CD14-positive monocyte (primary cell): ENCODE measurements at regions not wholly inside any gene's neighbourhood (a gene's known extent, or its start where the extent isn't known, plus 50 kb on each side); places are given as distances from the start of the nearest gene placed in this dataset.

Experiments used
- DNase-seq, 3 donors: peaks; one replicate each; pipeline ENCODE4 v3.0.0-alpha.2; 2011 to 2022
- H2AFZ ChIP-seq: 2 replicates; pipeline ENCODE4 v1.6.0; 2012; ENCODE audit warnings: mild to moderate bottlenecking, low read depth, low read length, inconsistent platforms; ENCODE audit not compliant: insufficient read depth, poor library complexity, severe bottlenecking
- H3K27ac ChIP-seq, 2 donors: 1 replicate in 1 of 2; 2 replicates in 1 of 2; pipeline ENCODE4 v1.5.1; 2012 to 2013; ENCODE audit warnings: low read length in 2 of 2, control low read depth in 1 of 2, inconsistent platforms in 1 of 2, low read depth in 1 of 2, mild to moderate bottlenecking in 1 of 2
- H3K27me3 ChIP-seq, 2 donors: one replicate each; pipeline versions ENCODE4 v1.6.0 to v1.6.1; 2011 to 2013; ENCODE audit warnings: low read length in 2 of 2; ENCODE audit not compliant: control insufficient read depth in 2 of 2, insufficient read depth in 2 of 2
- H3K36me3 ChIP-seq, 2 donors: replicated peaks in 1 of 2; 1 replicate in 1 of 2; 2 replicates in 1 of 2; pipeline versions ENCODE4 v1.5.1 to v1.6.1; 2012 to 2013; ENCODE audit warnings: low read length in 2 of 2, control low read depth in 1 of 2, inconsistent platforms in 1 of 2, mild to moderate bottlenecking in 1 of 2; ENCODE audit not compliant: insufficient read depth in 2 of 2, control insufficient read depth in 1 of 2
- H3K4me1 ChIP-seq, 2 donors: 1 replicate in 1 of 2; 2 replicates in 1 of 2; pipeline versions ENCODE4 v1.5.1 to v1.6.1; 2012 to 2013; ENCODE audit warnings: low read length in 2 of 2, control low read depth in 1 of 2, inconsistent platforms in 1 of 2, mild to moderate bottlenecking in 1 of 2, moderate library complexity in 1 of 2; ENCODE audit not compliant: insufficient read depth in 2 of 2, control insufficient read depth in 1 of 2
- H3K4me2 ChIP-seq: replicated peaks from 2 replicates; pipeline ENCODE3; 2012; ENCODE audit warnings: low read length, moderate library complexity, mild to moderate bottlenecking; ENCODE audit not compliant: poor library complexity, severe bottlenecking; ENCODE audit errors: extremely low read depth
- H3K4me3 ChIP-seq, 3 experiments: fragments of 200-600 bp in 1 of 3; sonication (generic) in 1 of 3; replicated peaks in 1 of 3; 1 replicate in 2 of 3; 2 replicates in 1 of 3; pipeline ENCODE4 v1.5.1; 2011 to 2013; ENCODE audit warnings: low read length in 3 of 3, mild to moderate bottlenecking in 3 of 3, control low read depth in 2 of 3, low read depth in 2 of 3, inconsistent platforms in 1 of 3, moderate library complexity in 1 of 3
- H3K79me2 ChIP-seq: 2 replicates; pipeline ENCODE4 v1.6.0; 2012; ENCODE audit warnings: mild to moderate bottlenecking, control low read depth, inconsistent platforms, low read length, moderate library complexity; ENCODE audit not compliant: insufficient read depth
- H3K9ac ChIP-seq: 2 replicates; pipeline ENCODE4 v1.6.0; 2017; ENCODE audit warnings: low read length, mild to moderate bottlenecking; ENCODE audit not compliant: insufficient read depth, poor library complexity, severe bottlenecking
- H3K9me3 ChIP-seq, 2 donors: replicated peaks in 1 of 2; 1 replicate in 1 of 2; 2 replicates in 1 of 2; pipeline versions ENCODE4 v1.5.1 to v1.6.1; 2012 to 2013; ENCODE audit warnings: low read length in 2 of 2, control low read depth in 1 of 2; ENCODE audit not compliant: control insufficient read depth in 1 of 2, insufficient read depth in 1 of 2
- H4K20me1 ChIP-seq: 2 replicates; pipeline ENCODE4 v1.6.0; 2012; ENCODE audit warnings: mild to moderate bottlenecking, low read length, control low read depth, moderate library complexity; ENCODE audit not compliant: insufficient read depth
- H3K27ac Mint-ChIP-seq, 7 donors: one replicate each; pipeline ENCODE4 v1.8.0; 2020; ENCODE audit warnings: mild to moderate bottlenecking in 7 of 7, mixed read lengths in 7 of 7, moderate library complexity in 6 of 7, inconsistent platforms in 2 of 7
- H3K27me3 Mint-ChIP-seq, 3 donors: one replicate each; pipeline ENCODE4 v1.8.0; 2021 to 2022; ENCODE audit warnings: low read depth in 3 of 3, mild to moderate bottlenecking in 3 of 3, mixed read lengths in 3 of 3, moderate library complexity in 3 of 3, inconsistent platforms in 1 of 3
- H3K36me3 Mint-ChIP-seq, 2 donors: one replicate each; pipeline ENCODE4 v1.8.0; 2020; ENCODE audit warnings: mixed read lengths in 2 of 2, inconsistent platforms in 1 of 2, mild to moderate bottlenecking in 1 of 2
- H3K4me1 Mint-ChIP-seq: one replicate; pipeline ENCODE4 v1.8.0; 2020; ENCODE audit warnings: mild to moderate bottlenecking, mixed read lengths
- H3K4me3 Mint-ChIP-seq, 2 donors: one replicate each; pipeline ENCODE4 v1.8.0; 2020; ENCODE audit warnings: mild to moderate bottlenecking in 2 of 2, mixed read lengths in 2 of 2, moderate library complexity in 1 of 2
- H3K9me3 Mint-ChIP-seq, 7 donors: one replicate each; pipeline ENCODE4 v1.8.0; 2020 to 2022; ENCODE audit warnings: mixed read lengths in 7 of 7, mild to moderate bottlenecking in 6 of 7, moderate library complexity in 6 of 7, inconsistent platforms in 2 of 7
- WGBS: methylation state at CpG from one replicate; pipeline ENCODE4 v1.1.5; 2013; ENCODE audit warnings: missing lambda C conversion rate; ENCODE audit not compliant: insufficient coverage; 5-methylcytosine and 5-hydroxymethylcytosine counted together
- intact Hi-C, 2 donors: fragments of 100-400 bp; cut with micrococcal nuclease; formaldehyde crosslinking; loops; one replicate each; pipeline versions ENCODE4 v1.15.0 to v1.15.1; 2023
- TF ChIP-seq, protein P1 (sequence below): fragments of 200-600 bp; IDR thresholded peaks from one replicate; pipeline ENCODE4 v1.8.0; 2022; ENCODE audit warnings: antibody characterized with exemption, mild to moderate bottlenecking

DNA sequence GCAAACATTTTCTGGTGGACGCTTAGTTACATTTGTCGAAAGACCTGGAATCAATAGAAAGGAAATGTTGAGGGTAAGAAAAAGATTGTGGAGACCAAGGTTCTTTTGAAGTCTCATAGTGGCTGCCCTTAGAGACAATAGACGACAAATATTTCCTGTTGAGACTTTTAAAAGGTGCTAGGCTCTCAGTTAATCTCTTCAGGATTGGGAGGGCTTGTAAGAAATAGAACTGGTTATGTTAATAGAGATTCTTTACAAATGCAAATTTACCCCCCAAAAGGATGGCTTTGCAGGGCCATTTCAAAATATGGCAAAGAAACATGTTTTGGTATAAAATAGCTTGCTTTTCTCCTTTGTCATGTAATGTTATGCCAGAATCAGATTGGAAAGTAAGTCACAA lies 428.2 kb upstream of the CTNND2 start:
- WGBS, result 61% methylated on average over 2 of the region's 3 CpGs
- intact Hi-C loops, result no loop called here
- Histone ChIP-seq H2AFZ (no peak overlapping the region), H3K27ac (no peak overlapping the region), H4K20me1 (no peaks in the 10 kb centered on the region), H3K4me1 (no peaks in the 10 kb centered on the region), H3K4me3 (no peak overlapping the region), H3K9ac (no peak overlapping the region), H3K79me2 (no peaks in the 10 kb centered on the region), H3K4me2 (no peak overlapping the region), H3K9me3 (peaks cover 6 to 8% of the 10 kb centered on the region in 2 donors), H3K36me3 (no peaks in the 10 kb centered on the region), H3K27me3 (no peaks in the 10 kb centered on the region)
- no peaks in the 10 kb centered on the region for H3K36me3 Mint-ChIP-seq
- no peak overlapping the region for H3K4me3 Mint-ChIP-seq
- H3K4me1 Mint-ChIP-seq, result no peaks in the 10 kb centered on the region
- peaks cover 2 to 14% (median 4%) of the 10 kb centered on the region in 7 donors for H3K9me3 Mint-ChIP-seq
- no peak for DNase-seq
- no peaks in the 10 kb centered on the region for H3K27me3 Mint-ChIP-seq
- TF ChIP-seq, protein P1, sequence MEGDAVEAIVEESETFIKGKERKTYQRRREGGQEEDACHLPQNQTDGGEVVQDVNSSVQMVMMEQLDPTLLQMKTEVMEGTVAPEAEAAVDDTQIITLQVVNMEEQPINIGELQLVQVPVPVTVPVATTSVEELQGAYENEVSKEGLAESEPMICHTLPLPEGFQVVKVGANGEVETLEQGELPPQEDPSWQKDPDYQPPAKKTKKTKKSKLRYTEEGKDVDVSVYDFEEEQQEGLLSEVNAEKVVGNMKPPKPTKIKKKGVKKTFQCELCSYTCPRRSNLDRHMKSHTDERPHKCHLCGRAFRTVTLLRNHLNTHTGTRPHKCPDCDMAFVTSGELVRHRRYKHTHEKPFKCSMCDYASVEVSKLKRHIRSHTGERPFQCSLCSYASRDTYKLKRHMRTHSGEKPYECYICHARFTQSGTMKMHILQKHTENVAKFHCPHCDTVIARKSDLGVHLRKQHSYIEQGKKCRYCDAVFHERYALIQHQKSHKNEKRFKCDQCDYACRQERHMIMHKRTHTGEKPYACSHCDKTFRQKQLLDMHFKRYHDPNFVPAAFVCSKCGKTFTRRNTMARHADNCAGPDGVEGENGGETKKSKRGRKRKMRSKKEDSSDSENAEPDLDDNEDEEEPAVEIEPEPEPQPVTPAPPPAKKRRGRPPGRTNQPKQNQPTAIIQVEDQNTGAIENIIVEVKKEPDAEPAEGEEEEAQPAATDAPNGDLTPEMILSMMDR, result no peak
- no peak overlapping the region for H3K27ac Mint-ChIP-seq

DNA sequence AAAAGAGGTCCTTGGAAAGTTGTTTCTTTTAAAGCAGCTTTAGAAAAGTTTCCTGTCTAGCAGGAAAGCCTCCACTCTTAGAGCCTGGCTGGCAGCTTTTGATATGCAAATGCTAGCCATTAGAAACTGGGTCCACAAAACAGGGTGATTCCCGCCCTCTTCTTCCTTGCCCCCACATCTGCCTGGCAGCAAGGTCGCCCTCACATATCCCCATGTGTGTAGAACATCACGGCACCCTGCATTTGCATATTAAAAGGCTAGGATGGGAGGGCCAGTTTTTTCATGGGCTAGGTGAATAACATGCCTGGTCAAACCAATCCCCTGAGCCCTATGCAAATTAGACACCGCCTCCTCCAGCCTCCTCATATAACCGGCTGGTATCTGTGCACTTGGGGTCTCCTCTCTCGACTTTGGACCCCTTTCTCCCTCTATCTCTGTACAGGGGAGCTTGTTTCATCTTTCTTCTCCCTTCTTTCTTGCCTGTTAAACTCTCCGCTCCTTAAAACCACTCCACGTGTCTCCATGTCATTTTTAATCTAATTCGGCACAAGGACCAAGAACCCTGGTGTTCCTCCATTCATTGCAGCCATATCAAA lies 426.8 kb upstream of the CTNND2 start:
- Mint-ChIP-seq H3K27ac (no peak overlapping the region), H3K4me1 (no peaks in the 10 kb centered on the region), H3K9me3 (peaks cover 4 to 14% (median 8%) of the 10 kb centered on the region in 7 donors), H3K4me3 (no peak overlapping the region), H3K36me3 (no peaks in the 10 kb centered on the region), H3K27me3 (no peaks in the 10 kb centered on the region)
- Histone ChIP-seq H3K4me3 (no peak overlapping the region), H3K9ac (no peak overlapping the region), H2AFZ (no peak overlapping the region), H3K4me2 (no peak overlapping the region), H3K27me3 (no peaks in the 10 kb centered on the region), H3K9me3 (peaks cover 6 to 8% of the 10 kb centered on the region in 2 donors), H3K36me3 (no peaks in the 10 kb centered on the region), H3K79me2 (no peaks in the 10 kb centered on the region), H4K20me1 (no peaks in the 10 kb centered on the region), H3K27ac (no peak overlapping the region), H3K4me1 (no peaks in the 10 kb centered on the region)
- DNase-seq, result no peak
- WGBS, result 79% methylated on average over 4 of the region's 9 CpGs
- intact Hi-C loops, result no loop called here
- TF ChIP-seq, protein P1, result no peak
